ENCODE measurements at regions not wholly inside any gene's neighbourhood (a gene's known extent, or its start where the extent isn't known, plus 50 kb on each side); places are given as distances from the start of the nearest gene placed in this dataset.

DNA sequence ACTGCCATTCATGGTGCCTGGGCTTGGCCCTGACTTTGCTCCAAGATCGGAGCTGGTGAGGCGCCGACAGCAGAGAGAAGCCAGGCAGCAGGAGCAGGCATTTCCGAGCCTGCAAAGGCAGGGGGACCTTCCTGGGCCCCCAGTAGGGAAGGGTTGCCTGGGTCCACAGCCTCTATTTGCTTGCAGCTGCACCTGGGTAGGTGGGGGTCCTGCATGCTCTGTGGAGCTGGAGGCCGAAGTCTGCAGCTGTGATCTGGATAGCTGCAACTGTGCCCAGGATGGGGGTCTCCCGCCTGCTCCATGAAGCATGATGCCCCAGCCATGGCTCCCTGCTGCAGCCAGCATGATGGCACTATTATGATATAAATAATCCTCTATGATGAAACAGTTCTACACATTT is 2144.2 kb downstream of the PCDH9 start:
- Mint-ChIP-seq H3K27me3 (ENCODE audit: insufficient read depth, low read depth, poor library complexity) (peaks cover 2% of the 10 kb centered on the region), H3K4me3 (no peak overlapping the region), H3K4me1 (no peaks in the 10 kb centered on the region), H3K27ac (no peak overlapping the region), H3K9me3 (no peaks in the 10 kb centered on the region; the same call in 2 of the 3 replicates), H3K36me3 (ENCODE audit: low read depth) (no peaks in the 10 kb centered on the region)
- H3K4me1 ChIP-seq (ENCODE audit: insufficient read depth): no peaks in the 10 kb centered on the region
- DNase-seq (ENCODE audit: low spot score): no peak
- TF ChIP-seq CTCF (conservative IDR thresholded peaks at IDR 0.05; ENCODE audit: low read depth in 2 of 2) (no peak), EZH2 (IDR thresholded peaks at IDR 0.05; ENCODE audit: low read depth, unreplicated experiment) (no peak), ETS1 (IDR thresholded peaks at IDR 0.05) (no peak), STAT1 (IDR thresholded peaks at IDR 0.05; ENCODE audit: unreplicated experiment) (no peak), ZNF114 (CRISPR knock-in tag; IDR thresholded peaks at IDR 0.05) (no peak), CREB1 (CRISPR knock-in tag; IDR thresholded peaks at IDR 0.05; ENCODE audit: low read depth) (no peak), EZH2phosphoT487 (IDR thresholded peaks at IDR 0.05; ENCODE audit: unreplicated experiment) (no peak), ZNF331 (CRISPR knock-in tag; IDR thresholded peaks at IDR 0.05; ENCODE audit: low read depth) (no peak), POLR2AphosphoS5 (IDR thresholded peaks at IDR 0.05; ENCODE audit: low read depth) (no peak), JUNB (IDR thresholded peaks at IDR 0.05; ENCODE audit: unreplicated experiment) (no peak), NANOG (IDR thresholded peaks at IDR 0.05; ENCODE audit: borderline replicate concordance) (no peak)
- TF ChIP-seq, protein P1, sequence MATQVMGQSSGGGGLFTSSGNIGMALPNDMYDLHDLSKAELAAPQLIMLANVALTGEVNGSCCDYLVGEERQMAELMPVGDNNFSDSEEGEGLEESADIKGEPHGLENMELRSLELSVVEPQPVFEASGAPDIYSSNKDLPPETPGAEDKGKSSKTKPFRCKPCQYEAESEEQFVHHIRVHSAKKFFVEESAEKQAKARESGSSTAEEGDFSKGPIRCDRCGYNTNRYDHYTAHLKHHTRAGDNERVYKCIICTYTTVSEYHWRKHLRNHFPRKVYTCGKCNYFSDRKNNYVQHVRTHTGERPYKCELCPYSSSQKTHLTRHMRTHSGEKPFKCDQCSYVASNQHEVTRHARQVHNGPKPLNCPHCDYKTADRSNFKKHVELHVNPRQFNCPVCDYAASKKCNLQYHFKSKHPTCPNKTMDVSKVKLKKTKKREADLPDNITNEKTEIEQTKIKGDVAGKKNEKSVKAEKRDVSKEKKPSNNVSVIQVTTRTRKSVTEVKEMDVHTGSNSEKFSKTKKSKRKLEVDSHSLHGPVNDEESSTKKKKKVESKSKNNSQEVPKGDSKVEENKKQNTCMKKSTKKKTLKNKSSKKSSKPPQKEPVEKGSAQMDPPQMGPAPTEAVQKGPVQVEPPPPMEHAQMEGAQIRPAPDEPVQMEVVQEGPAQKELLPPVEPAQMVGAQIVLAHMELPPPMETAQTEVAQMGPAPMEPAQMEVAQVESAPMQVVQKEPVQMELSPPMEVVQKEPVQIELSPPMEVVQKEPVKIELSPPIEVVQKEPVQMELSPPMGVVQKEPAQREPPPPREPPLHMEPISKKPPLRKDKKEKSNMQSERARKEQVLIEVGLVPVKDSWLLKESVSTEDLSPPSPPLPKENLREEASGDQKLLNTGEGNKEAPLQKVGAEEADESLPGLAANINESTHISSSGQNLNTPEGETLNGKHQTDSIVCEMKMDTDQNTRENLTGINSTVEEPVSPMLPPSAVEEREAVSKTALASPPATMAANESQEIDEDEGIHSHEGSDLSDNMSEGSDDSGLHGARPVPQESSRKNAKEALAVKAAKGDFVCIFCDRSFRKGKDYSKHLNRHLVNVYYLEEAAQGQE (IDR thresholded peaks at IDR 0.05; ENCODE audit: unreplicated experiment): no peak
- TF ChIP-seq, protein P2, sequence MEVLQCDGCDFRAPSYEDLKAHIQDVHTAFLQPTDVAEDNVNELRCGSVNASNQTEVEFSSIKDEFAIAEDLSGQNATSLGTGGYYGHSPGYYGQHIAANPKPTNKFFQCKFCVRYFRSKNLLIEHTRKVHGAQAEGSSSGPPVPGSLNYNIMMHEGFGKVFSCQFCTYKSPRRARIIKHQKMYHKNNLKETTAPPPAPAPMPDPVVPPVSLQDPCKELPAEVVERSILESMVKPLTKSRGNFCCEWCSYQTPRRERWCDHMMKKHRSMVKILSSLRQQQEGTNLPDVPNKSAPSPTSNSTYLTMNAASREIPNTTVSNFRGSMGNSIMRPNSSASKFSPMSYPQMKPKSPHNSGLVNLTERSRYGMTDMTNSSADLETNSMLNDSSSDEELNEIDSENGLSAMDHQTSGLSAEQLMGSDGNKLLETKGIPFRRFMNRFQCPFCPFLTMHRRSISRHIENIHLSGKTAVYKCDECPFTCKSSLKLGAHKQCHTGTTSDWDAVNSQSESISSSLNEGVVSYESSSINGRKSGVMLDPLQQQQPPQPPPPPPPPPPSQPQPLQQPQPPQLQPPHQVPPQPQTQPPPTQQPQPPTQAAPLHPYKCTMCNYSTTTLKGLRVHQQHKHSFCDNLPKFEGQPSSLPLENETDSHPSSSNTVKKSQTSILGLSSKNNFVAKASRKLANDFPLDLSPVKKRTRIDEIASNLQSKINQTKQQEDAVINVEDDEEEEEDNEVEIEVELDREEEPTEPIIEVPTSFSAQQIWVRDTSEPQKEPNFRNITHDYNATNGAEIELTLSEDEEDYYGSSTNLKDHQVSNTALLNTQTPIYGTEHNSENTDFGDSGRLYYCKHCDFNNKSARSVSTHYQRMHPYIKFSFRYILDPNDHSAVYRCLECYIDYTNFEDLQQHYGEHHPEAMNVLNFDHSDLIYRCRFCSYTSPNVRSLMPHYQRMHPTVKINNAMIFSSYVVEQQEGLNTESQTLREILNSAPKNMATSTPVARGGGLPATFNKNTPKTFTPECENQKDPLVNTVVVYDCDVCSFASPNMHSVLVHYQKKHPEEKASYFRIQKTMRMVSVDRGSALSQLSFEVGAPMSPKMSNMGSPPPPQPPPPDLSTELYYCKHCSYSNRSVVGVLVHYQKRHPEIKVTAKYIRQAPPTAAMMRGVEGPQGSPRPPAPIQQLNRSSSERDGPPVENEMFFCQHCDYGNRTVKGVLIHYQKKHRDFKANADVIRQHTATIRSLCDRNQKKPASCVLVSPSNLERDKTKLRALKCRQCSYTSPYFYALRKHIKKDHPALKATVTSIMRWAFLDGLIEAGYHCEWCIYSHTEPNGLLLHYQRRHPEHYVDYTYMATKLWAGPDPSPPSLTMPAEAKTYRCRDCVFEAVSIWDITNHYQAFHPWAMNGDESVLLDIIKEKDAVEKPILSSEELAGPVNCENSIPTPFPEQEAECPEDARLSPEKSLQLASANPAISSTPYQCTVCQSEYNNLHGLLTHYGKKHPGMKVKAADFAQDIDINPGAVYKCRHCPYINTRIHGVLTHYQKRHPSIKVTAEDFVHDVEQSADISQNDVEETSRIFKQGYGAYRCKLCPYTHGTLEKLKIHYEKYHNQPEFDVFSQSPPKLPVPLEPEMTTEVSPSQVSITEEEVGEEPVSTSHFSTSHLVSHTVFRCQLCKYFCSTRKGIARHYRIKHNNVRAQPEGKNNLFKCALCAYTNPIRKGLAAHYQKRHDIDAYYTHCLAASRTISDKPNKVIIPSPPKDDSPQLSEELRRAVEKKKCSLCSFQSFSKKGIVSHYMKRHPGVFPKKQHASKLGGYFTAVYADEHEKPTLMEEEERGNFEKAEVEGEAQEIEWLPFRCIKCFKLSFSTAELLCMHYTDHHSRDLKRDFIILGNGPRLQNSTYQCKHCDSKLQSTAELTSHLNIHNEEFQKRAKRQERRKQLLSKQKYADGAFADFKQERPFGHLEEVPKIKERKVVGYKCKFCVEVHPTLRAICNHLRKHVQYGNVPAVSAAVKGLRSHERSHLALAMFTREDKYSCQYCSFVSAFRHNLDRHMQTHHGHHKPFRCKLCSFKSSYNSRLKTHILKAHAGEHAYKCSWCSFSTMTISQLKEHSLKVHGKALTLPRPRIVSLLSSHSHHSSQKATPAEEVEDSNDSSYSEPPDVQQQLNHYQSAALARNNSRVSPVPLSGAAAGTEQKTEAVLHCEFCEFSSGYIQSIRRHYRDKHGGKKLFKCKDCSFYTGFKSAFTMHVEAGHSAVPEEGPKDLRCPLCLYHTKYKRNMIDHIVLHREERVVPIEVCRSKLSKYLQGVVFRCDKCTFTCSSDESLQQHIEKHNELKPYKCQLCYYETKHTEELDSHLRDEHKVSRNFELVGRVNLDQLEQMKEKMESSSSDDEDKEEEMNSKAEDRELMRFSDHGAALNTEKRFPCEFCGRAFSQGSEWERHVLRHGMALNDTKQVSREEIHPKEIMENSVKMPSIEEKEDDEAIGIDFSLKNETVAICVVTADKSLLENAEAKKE (CRISPR knock-in tag; IDR thresholded peaks at IDR 0.05): no peak
- no peak overlapping the region for H3K27ac ChIP-seq (ENCODE audit: low read depth)
- no peaks in the 10 kb centered on the region for H3K79me2 ChIP-seq (replicated peaks; ENCODE audit: insufficient read depth)
- H3K4me3 ChIP-seq: no peak overlapping the region
- H3K9me2 ChIP-seq (ENCODE audit: insufficient read depth): no peaks in the 10 kb centered on the region
- no peaks in the 10 kb centered on the region for H3K36me3 ChIP-seq (ENCODE audit: insufficient read depth)
- no peaks in the 10 kb centered on the region for H4K20me1 ChIP-seq (replicated peaks; ENCODE audit: insufficient read depth)
- no peak overlapping the region for H2AFZ ChIP-seq
- no peaks in the 10 kb centered on the region for H3K27me3 ChIP-seq (ENCODE audit: insufficient read depth)
- no peak for ATAC-seq
- no peaks in the 10 kb centered on the region for H3F3A ChIP-seq (replicated peaks; ENCODE audit: low read depth)
- H3K4me2 ChIP-seq: no peak overlapping the region

Data from GM23338 (cell line).